SU-DHL-6 (cell line): ENCODE measurements at regions not wholly inside any gene's neighbourhood (a gene's known extent, or its start where the extent isn't known, plus 50 kb on each side); places are given as distances from the start of the nearest gene placed in this dataset.

ENCODE experiments used
- H2AFZ ChIP-seq: fragments of 200-600 bp; sonication (generic); 2 replicates; pipeline ENCODE4 v1.6.1; 2014; ENCODE audit warnings: low read depth, mild to moderate bottlenecking, moderate library complexity, mixed read lengths, antibody characterized with exemption, low read length; ENCODE audit not compliant: severe bottlenecking
- H3F3A ChIP-seq: fragments of 200-600 bp; shearing (Covaris generic); 2 replicates; pipeline ENCODE4 v1.6.0; 2016; ENCODE audit warnings: antibody characterized with exemption, mild to moderate bottlenecking; ENCODE audit not compliant: insufficient read depth
- H3K27ac ChIP-seq: fragments of 200-600 bp; sonication (generic); 2 replicates; pipeline ENCODE4 v1.5.1; 2016; ENCODE audit warnings: low read depth, mild to moderate bottlenecking, low read length, moderate library complexity, mixed read lengths
- H3K27me3 ChIP-seq: fragments of 200-600 bp; sonication (generic), shearing (Covaris generic); 2 replicates; pipeline ENCODE4 v1.6.0; 2014; ENCODE audit warnings: mild to moderate bottlenecking, low read length
- H3K36me3 ChIP-seq: fragments of 200-600 bp; sonication (generic); 2 replicates; pipeline ENCODE4 v1.6.1; 2014; ENCODE audit warnings: mild to moderate bottlenecking, low read length, mixed read lengths
- H3K4me2 ChIP-seq: fragments of 300-600, 200-600 bp; shearing (Covaris generic), sonication (generic); 2 replicates; pipeline ENCODE4 v1.6.0; 2014; ENCODE audit warnings: low read length, low read depth, mild to moderate bottlenecking; ENCODE audit not compliant: poor library complexity, severe bottlenecking
- H3K4me3 ChIP-seq: fragments of 200-600 bp; sonication (generic); 2 replicates; pipeline ENCODE4 v1.5.1; 2014; ENCODE audit warnings: antibody characterized with exemption, low read length, mild to moderate bottlenecking, mixed read lengths; ENCODE audit not compliant: insufficient read depth, poor library complexity, severe bottlenecking
- H3K79me2 ChIP-seq: fragments of 200-600 bp; sonication (generic); 2 replicates; pipeline ENCODE4 v1.6.1; 2014; ENCODE audit warnings: mild to moderate bottlenecking, low read length, moderate library complexity; ENCODE audit not compliant: insufficient read depth
- H3K9ac ChIP-seq: fragments of 200-600 bp; sonication (generic); 2 replicates; pipeline ENCODE4 v1.7.0; 2014; ENCODE audit warnings: mild to moderate bottlenecking, low read length
- H3K9me2 ChIP-seq: fragments of 200-600 bp; sonication (generic); replicated peaks from 2 replicates; pipeline ENCODE4 v1.6.1; 2014; ENCODE audit warnings: low read length; ENCODE audit not compliant: insufficient read depth
- H3K9me3 ChIP-seq: fragments of 200-600 bp; sonication (generic); 2 replicates; pipeline ENCODE4 v1.6.1; 2014; ENCODE audit warnings: low read length, mixed read lengths; ENCODE audit not compliant: insufficient read depth
- H4K20me1 ChIP-seq: fragments of 200-600 bp; sonication (generic); 2 replicates; pipeline ENCODE4 v1.6.1; 2014; ENCODE audit warnings: low read depth, mild to moderate bottlenecking, antibody characterized with exemption, low read length, moderate library complexity, mixed read lengths
- CTCF ChIP-seq: fragments of 200-600 bp; sonication (generic); IDR thresholded peaks from one replicate; pipeline ENCODE4 v1.5.1; 2017; ENCODE audit warnings: antibody characterized with exemption, mild to moderate bottlenecking, low read length, moderate library complexity; ENCODE audit not compliant: insufficient read depth, poor library complexity, severe bottlenecking
- EZH2phosphoT487 ChIP-seq: fragments of 200-600 bp; sonication (generic), shearing (Covaris generic); conservative IDR thresholded peaks from 2 replicates; pipeline ENCODE4 v1.6.1; 2018; ENCODE audit warnings: mild to moderate bottlenecking, antibody characterized with exemption, low read length, moderate library complexity, mixed read lengths

GRCh38 chr4:138501614-138502013, 259.5 kb upstream of the SLC7A11 start:
- H3K27ac ChIP-seq = no peak overlapping the region
- H3K36me3 ChIP-seq = no peaks in the 10 kb centered on the region

GRCh38 chr4:138500869-138501268, 258.7 kb upstream of the SLC7A11 start:
- Histone ChIP-seq H3K9me3 (no peaks in the 10 kb centered on the region), H2AFZ (no peak overlapping the region), H3K4me2 (no peak overlapping the region), H3K27me3 (no peaks in the 10 kb centered on the region), H3F3A (no peaks in the 10 kb centered on the region), H3K27ac (no peak overlapping the region), H3K4me3 (no peak overlapping the region), H3K36me3 (no peaks in the 10 kb centered on the region), H3K9me2 (no peaks in the 10 kb centered on the region), H3K79me2 (no peaks in the 10 kb centered on the region), H3K9ac (no peak overlapping the region), H4K20me1 (no peaks in the 10 kb centered on the region)
- TF ChIP-seq EZH2phosphoT487 (no peak), CTCF (no peak)

More at GRCh38 chr4:138501614-138502013, 259.5 kb upstream of the SLC7A11 start:
- H3F3A ChIP-seq = no peaks in the 10 kb centered on the region
- no peaks in the 10 kb centered on the region for H3K27me3 ChIP-seq
- H2AFZ ChIP-seq = no peak overlapping the region
- H3K9ac ChIP-seq = no peak overlapping the region
- H3K9me2 ChIP-seq = no peaks in the 10 kb centered on the region
- no peaks in the 10 kb centered on the region for H3K9me3 ChIP-seq
- TF ChIP-seq EZH2phosphoT487 (no peak), CTCF (no peak)
- no peak overlapping the region for H3K4me3 ChIP-seq
- no peak overlapping the region for H3K4me2 ChIP-seq
- H4K20me1 ChIP-seq = no peaks in the 10 kb centered on the region
- no peaks in the 10 kb centered on the region for H3K79me2 ChIP-seq

- no peak overlapping the region for H2AFZ ChIP-seq
- H3F3A ChIP-seq = no peaks in the 10 kb centered on the region
- H3K9me2 ChIP-seq = no peaks in the 10 kb centered on the region
- H4K20me1 ChIP-seq = no peaks in the 10 kb centered on the region
- TF ChIP-seq EZH2phosphoT487 = no peak
- no peak for TF ChIP-seq CTCF
- H3K36me3 ChIP-seq = no peaks in the 10 kb centered on the region
- no peak overlapping the region for H3K9ac ChIP-seq
- H3K4me3 ChIP-seq = no peak overlapping the region
- no peak overlapping the region for H3K4me2 ChIP-seq
- H3K9me3 ChIP-seq = no peaks in the 10 kb centered on the region
- H3K79me2 ChIP-seq = no peaks in the 10 kb centered on the region
- H3K27me3 ChIP-seq = no peaks in the 10 kb centered on the region
- H3K27ac ChIP-seq = no peak overlapping the region
Measured at GRCh38 chr4:138499627-138500026, 257.5 kb upstream of the SLC7A11 start.
